ENCODE measurements at regions not wholly inside any gene's neighbourhood (a gene's known extent, or its start where the extent isn't known, plus 50 kb on each side); places are given as distances from the start of the nearest gene placed in this dataset.

DNA sequence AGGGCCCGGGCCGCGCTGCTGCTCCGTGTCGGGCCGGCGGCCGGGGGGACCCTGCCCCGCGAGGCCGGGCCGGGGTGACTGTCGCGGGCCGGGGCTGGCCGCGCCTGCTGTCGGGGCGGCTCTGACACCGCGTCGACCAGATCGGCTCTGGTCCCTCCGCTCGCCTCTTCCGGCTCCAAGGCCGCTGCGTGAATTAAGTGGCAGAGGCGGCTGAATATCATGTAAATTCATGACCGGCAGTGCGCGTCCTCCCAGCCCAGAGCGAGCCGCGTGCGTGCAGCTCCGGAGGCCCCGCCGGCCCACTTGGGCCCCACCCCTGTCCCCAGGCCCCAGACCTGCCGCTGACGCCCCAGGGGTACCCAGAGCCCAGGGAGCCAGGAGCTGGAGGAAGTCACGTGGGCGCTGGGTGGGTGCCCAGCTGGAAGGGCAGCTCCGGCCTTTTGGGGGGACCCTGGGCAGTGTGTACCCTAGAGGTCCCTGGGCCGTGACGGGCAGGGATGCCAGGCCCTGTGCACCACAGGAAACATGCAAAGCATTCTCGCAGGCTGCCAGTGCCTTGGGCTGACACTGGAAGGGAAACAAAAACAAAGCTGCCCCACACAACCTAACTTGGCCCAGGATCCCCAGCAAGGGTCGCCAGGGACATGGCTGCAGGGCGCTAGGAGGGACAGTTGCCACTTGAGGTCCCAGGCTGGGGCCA lies 584.0 kb upstream of the MKI67 start:
- DNase-seq (ENCODE audit: low read depth in 2 of 2): no peak

DNA sequence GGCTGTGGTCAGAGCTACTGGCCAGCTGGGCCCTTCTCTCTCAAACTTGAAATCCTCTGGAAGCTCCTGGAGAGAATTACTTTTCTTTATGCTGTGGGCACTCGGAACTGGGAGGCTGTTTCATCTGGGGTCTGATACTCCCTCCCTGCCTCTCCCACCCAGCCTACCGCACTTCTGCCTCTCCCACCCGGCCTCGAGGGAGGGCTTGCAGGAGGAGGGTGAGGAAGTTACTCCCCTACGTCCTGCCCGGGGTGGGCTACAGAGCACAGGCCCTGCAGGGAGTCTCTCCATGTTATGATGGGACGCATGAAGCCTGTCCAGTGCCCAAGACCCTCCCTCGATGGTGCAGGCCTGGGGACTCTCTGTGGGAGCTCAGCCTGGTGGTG lies 584.6 kb upstream of the MKI67 start:
- no peak for DNase-seq (ENCODE audit: low read depth in 2 of 2)

DNA sequence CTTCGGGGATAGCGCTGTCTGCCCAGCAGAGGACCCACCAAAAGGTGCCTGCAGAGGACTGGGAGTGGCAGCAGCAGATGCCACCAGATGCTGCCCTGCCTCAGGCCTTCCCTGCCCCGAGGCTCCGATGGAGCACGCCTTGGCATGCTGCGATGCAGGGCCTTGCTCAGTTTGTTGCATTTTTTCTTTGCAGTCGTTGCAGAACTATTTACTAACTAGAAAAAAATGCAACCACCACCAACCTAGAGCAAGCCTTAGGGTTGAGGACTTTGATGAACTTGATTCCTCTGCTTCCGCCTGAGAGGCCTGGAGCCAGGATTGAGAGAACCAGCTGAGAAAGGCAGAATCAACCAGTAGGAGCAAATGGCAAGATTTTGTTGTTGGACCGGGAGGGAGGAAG lies 585.6 kb upstream of the MKI67 start:
- no peak for DNase-seq (ENCODE audit: low read depth in 2 of 2)

DNA sequence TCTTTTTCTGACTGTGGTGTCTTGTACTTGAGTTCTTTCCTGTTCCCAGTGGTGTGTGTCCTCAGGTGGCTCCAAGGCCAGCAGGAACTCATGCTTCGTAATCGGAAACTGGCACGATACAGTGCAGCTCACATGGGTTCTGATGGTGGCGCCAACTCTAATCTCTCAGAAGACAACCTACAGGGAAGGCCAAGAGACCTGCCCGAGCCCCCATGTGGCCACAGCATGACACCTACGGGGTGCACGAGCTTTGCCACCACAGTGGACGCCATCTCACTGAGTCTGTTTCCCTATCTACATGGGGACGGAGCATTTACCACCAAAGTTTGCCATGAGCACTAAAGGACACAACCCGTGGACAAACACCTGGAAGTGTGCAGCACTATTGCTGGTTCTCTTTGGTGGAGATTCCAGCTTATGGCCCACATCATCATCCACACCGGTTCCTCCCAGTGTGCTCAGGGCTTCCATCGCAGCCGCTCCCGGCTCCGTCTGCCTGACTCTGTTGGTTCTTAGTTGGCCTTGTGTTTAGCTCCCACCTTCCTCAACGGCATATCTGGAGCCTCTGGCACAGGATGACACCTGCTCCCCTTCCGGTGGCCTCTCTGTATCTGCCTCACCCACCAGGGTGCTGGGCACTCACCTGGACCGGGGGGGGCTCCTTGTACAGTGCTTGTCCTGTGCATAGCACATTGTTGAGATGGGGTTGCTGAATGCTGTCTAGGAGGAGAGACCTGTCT lies 586.6 kb upstream of the MKI67 start:
- DNase-seq (ENCODE audit: low read depth in 2 of 2): no peak

DNA sequence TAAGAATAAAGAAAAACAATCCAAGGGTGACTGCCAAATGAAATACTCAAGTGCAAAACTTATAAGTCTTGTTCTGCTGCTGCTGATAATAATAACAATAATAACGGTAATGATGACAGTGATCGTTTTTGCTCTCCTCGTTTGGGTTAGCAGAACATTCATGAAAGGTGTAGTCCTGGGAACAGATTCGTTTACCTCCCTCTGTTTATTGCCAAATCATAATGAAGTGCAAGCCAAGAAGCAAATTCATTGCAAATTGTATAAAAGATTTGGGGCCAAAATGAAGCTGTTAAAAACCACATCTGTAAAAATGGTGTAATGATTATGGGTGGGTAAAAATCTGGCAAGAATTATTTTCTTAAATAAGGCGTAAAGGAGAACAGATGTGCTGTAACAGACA lies 587.2 kb upstream of the MKI67 start:
- DNase-seq (ENCODE audit: low read depth in 2 of 2): no peak

DNA sequence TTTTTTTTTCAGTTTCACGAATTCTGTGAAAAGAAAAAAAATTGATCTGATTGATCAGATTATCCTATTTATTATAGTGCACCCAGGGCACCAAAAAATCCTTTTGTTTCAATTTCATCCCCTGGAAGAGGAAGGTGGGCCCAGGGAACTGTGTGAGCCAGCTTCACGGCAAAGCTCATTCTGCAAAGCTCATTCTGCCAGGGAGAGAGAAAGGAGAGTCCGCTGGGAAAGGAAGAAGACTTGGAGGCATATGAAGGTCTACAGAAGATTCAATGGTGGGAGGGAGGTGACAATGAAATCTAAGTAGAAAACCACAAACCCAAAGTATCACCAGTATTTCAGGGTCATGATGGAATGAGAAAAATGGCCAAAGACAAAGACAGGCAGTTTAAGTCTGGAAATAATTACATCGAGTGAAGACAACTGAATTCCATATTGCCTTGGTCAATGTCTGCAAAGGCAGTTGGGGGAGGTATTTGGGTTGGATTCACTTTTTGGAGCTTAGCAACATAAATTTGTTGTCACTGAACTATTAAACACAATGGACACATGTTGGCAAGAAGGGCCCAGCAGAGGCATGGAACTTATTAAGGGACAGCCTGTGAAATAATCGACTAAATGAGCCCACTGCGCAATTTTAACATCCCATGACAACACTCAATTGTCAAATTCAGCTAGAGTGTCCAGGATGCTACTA lies 587.8 kb upstream of the MKI67 start:
- DNase-seq (ENCODE audit: low read depth in 2 of 2): no peak

DNA sequence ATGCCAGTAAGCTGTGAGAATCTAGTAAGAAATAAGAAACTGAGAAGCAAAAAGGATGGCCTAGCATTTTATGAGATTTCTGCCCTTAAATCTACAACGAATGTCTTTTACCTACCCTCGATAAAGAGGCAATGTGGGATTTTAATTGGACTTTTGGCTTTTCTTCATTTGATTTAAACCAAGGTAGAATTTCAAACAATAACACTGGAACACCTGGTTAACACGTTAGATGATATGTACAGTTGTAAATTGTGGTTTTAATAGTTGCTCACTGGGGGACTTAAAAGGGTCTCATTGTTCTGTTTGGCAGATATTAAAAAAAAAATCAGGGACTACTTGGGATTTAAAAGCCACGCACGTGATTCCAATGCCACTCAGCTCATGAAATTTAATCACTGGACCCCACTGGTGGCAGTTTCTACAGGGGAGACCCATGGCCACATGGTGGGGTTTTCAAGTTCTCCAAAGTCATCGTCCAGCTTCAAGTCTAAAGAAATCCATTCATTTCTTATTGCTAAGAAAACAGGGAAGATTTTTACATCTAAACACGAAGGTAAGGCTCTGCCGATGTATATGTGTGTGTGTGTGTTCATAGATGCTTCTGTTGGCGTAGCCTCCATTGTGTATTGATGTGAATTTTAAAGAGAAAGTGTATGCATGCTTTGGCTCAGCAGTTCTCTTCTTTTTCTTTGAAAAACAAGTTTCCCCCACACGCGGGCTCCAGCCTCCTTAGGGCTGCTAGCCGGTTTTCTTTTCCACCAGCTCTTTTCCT lies 588.6 kb upstream of the MKI67 start:
- no peak for DNase-seq (ENCODE audit: low read depth in 2 of 2)

DNA sequence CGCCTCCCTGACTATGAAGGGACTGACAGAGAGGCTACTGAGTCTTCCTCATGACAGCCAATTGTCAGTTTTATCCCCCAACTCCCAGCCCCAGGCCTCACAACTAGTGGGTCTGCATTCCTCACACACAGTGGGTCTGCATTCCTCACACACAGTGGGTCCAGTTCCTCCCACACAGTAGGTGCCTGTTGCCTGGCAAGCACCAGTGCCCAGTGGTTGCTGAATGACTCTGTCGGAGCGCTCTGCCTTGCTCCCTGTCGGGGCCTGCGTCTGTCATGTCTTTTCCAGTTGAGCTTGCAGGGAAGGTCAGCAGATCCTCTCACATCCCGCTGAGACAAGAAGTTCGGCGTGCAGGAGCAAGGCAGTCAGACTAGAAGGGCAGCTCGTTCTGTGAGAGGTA lies 590.0 kb upstream of the MKI67 start:
- DNase-seq (ENCODE audit: low read depth in 2 of 2): no peak

DNA sequence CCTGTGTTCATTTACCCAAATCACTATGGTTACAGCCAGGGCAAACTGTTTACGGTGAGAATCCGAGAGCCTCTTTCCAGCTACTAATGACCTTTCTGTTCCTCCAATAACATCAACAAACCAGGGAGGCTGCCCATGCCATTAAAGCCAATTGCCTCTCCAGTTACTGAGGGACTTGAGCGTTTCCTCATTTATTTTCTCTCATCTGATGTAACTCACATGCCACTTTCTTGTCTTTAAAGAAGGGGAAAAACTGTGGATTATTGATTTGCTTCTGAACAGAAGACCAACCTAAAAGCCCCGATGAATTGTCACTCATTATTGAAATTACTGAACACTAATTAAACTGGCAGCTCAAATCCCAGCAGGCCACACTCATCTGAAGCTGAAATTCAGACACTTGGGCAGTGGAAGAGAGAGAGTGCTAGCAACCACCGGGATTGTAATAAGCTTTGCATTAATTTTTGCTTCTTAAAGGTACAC lies 595.8 kb upstream of the MKI67 start:
- no peak for DNase-seq (ENCODE audit: low read depth in 2 of 2)

DNA sequence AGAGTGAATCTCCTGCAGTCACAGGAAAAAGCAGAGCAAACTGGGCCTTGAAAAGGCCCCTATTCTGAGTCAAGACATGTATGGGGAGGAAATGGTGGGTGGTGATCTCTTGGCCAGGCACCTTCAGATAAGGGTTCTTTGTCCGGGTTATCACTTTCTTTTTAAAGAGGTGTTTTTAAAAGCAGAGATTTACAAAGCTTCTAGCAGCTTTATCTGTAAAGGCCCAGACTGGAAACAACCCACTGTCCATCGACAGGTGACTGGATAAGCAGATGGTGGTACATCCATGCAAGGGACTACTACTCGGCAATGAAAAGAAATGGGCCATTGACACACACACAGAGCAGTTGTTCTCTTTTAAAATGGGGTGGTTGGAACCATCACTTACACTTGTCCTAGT lies 596.7 kb upstream of the MKI67 start:
- DNase-seq (ENCODE audit: low read depth in 2 of 2): no peak

DNA sequence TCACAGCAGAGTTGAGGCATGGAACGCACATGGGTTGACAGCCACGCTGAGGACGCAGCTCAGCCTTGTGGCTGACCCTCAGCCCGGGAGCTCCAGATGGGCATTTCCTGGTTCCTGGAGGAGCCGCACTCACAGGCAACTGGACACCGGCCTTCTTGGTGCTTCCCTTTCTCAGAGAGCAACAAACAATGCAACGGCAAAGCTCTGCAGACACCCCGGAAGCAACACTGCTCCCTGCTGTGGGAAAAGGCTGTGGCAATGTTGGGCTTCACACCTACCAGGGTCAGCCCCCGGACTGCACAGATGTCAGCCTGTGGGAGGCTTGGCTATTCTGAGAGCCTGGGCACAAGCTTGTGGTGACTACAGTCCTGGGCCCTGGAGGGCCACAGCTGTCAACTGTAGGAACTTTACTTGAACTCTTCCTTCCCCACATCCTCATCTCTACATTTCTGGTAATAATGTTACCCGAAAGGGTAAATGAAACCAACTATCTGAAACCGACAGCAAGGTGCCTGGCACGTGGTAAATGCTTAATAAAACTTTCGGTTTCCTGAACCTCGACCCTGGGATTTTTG lies 597.5 kb upstream of the MKI67 start:
- no peak for DNase-seq (ENCODE audit: low read depth in 2 of 2)

DNA sequence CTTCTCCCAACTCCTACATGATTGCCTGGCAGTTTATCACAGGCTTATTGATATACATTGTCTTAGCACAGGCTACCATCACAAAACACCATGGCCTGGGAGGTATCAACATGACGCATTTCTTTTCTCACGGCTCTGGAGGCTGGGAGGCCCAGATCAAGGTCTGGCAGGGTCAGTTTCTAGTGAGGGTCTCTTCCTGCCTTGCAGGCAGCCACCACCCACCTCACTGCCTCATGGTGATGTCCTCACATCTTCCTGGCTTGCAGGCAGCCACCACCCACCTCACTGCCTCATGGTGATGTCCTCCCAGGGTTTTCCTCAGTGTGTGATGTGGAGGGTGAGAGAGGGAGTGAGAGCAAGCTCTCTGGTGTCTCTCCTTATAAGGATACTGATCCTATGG lies 599.3 kb upstream of the MKI67 start:
- no peak for DNase-seq (ENCODE audit: low read depth in 2 of 2)

DNA sequence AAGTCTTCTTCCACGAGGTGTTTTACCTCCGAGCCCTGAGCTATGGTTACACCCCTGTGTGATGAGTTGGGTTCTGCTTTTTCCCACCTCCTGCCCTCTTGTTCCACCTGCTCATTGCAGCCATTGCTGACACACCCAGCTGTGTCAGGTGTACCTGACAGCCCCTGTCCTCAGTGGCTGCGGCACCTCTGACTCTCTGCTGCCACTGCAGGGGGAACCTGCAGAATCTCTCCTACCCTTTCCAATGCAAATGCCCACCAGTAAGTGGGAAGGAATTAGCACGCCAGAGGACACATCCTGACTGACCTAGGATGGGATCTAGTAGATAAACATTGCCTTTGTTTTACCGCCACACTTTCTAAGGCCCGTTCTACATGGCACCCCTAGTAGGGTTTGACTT lies 600.9 kb upstream of the MKI67 start:
- no peak for DNase-seq (ENCODE audit: low read depth in 2 of 2)

DNA sequence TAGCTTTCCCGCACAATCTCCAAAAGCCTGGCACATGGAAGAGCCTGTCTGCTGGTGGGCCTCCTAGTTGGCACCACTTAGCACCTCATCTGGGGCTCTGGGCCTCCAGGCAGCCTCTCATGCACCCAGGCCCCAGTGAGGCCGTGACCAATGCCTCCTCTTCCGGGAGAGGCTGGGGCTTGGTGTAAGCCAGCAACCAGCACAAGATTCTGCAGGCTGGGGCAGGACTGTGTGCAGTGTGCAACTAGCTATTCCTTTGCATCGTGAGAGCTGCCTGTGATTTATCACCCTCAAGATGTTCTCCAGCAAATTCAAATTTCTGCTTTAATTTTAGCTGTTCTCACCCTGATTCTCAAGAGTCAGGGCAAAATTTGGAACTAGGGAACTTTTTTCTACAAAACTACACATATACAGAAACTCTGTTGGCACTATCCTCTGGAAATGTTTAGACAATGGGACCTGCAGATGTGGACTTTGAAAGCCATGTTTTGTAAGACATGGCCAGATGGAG lies 603.7 kb upstream of the MKI67 start:
- DNase-seq (ENCODE audit: low read depth in 2 of 2): no peak

DNA sequence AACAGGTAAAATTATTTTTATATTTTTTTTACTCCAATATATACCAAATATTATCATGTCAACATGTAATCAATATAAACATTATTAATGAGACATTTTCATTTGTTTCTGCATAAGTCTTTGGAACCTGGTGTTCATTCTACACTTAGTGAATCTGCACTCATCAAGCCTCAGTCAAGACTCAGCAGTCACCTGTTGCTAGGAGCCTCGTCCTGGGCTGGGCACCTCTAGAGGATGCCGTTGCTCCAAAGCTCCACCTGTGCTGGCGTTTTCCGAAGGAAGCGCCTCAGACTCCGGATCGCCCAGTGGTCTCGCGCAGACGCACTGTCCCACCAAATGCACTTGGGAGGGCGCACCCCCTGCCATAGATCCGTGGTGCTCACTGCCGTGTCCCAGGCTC lies 604.7 kb upstream of the MKI67 start:
- no peak for DNase-seq (ENCODE audit: low read depth in 2 of 2)

DNA sequence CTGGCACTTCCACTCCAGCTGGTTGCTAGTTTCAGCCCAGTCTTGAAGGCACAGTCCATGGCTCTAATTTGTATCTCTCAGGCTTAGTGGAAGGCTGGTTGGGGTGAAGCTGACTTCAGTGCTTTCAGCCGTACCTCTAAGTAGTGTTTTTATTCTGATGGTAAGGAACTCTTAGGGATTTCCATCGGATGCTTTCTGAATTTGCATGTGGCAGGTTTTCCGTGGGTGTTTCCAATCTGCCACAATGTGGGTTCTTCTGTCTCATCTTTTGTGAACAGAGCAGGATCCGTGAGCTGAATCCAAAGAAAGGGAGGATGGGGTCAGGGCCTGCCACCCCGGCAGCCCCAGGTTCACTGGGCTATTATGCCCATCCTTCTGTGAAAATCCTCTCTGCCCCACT lies 607.9 kb upstream of the MKI67 start:
- DNase-seq (ENCODE audit: low read depth in 2 of 2): no peak

DNA sequence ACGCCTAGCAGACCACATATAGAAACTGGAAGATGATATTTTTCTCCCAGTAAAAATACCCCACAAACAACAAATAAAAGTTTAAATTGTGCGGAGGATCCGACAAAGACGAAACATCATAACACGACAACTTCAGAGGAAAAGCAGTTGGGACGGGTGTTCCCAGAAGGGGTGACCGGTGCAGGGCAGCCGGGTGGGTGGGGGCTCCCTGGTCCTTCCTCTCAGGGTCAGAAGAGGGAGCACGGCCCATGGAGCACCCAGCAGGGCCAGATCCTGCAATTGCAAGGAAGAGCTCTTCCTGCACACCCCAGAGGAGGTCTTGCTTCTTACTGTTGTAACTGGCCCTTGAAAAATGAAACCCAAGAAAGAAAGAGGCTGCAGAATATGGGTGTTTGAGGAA lies 608.5 kb upstream of the MKI67 start:
- DNase-seq (ENCODE audit: low read depth in 2 of 2): no peak

DNA sequence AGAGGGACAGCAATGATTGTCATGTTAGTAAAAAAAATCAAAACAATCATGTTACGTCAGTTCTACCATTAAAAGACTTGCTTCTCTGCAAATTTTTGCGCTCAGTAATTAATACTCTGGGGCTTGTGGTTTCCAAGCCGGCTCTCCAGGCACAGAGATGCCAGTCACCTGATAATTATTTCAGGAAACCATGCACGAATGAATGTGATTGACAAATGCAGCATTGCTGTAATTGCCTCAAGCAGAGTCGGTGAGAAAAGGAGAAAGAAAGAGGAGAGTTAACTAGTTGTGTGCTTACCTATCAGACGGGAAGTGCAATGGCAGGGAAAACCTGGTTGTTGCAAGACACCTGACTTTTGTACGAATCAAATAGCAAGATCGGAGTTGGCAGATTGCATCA lies 609.8 kb upstream of the MKI67 start:
- DNase-seq (ENCODE audit: low read depth in 2 of 2): no peak

DNA sequence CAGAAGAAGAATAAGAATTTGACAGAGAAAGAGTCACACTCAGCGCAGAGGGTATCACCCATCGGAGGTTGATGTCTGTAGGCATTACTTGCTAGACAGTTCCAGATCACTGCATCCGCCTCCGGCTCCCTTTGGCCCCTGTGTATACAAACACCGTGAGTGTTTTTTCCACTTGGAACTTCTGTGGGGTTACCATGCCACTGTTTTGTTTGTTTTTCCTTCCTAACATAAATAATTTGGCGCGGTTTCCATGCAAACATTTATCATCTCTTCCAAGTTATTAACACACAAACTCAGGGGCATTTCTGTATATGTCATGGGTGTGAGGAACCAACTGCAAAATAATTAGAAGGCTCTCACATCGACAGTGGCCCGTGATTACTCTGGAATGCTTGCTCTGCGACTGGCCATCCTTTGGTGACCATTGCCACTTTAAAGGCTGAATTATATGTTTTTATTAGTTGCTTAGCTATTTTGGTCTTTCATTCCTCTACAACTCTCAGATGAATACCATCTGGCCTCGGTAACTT lies 612.2 kb upstream of the MKI67 start:
- DNase-seq (ENCODE audit: low read depth in 2 of 2): no peak

DNA sequence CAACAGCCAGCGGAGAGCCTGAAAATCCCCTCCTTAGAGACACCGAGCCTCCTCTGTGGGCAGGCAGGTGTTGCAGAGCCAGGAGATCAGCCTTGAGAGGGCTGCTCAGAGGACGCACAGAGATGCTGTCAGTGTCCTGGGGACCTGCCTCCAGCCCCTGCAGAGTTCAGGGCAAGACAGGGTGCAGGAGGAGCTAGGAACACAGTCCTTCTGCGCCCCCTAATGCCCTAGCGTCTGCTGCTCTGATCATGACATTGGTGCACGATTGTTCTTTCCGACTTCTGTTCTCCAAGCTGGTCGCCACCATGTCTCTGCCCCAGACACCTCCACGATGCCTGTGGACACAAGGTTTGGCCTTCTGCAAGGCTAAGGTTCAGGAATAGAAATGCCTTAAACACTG lies 613.7 kb upstream of the MKI67 start:
- DNase-seq (ENCODE audit: low read depth in 2 of 2): no peak

DNA sequence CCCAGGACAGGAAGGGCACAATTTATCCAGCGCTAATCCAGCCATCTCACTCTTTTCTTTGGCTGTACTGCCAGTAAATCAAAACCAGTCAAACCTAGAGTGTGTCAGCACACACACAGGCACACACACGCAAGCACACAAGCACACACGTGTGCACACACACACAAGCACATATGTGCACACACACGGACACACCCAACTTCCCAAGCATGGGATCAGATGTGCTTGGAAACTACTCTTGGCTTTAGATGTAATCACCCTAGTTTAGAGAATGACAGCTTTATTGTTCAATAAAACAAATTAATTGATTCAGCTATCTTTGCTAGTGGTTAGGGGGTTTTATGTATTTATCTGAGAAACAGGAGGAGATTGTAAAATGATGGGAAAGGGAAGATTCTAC lies 615.0 kb upstream of the MKI67 start:
- no peak for DNase-seq (ENCODE audit: low read depth in 2 of 2)

Data from stimulated activated CD4-positive, alpha-beta T cell treated with anti-CD3 and anti-CD28 coated beads, Interleukin-1b, Interleukin-23, amount 100 ng/mL, for 4 hours (primary cell).